GM21360 (cell line): ENCODE measurements at regions not wholly inside any gene's neighbourhood (a gene's known extent, or its start where the extent isn't known, plus 50 kb on each side); places are given as distances from the start of the nearest gene placed in this dataset.
A peak's percentile ranks its signal among the peaks of the same experiment; 100 is the strongest.

ENCODE experiments used
- ATAC-seq: cut with Tn5 transposase; IDR thresholded peaks from one replicate; pipeline ENCODE4 v1.9.1; 2021; ENCODE audit warnings: mild to moderate bottlenecking, moderate library complexity; ENCODE audit not compliant: unreplicated experiment

GRCh38 chr14:49970474-49971147 is 77.7 kb downstream of the ARF6 start:
- ATAC-seq, result peak; percentile 18

- peak; percentile 89 for ATAC-seq
Observed at GRCh38 chr14:49971156-49972130, 78.6 kb downstream of the ARF6 start.

GRCh38 chr14:49972131-49972671 is 79.3 kb downstream of the ARF6 start:
- ATAC-seq, result no peak

GRCh38 chr14:49972823-49973222 is 79.9 kb downstream of the ARF6 start:
- ATAC-seq, result no peak

GRCh38 chr14:49975276-49975675 is 82.4 kb downstream of the ARF6 start:
- ATAC-seq, result no peak

- ATAC-seq, result no peak
Observed at GRCh38 chr14:49975799-49976198, 82.9 kb downstream of the ARF6 start.

GRCh38 chr14:49977126-49977841 is 84.4 kb downstream of the ARF6 start:
- peak; percentile 82 for ATAC-seq

- no peak for ATAC-seq
Observed at GRCh38 chr14:49980027-49980426, 87.1 kb downstream of the ARF6 start.

GRCh38 chr14:49982082-49982481 is 89.2 kb downstream of the ARF6 start:
- no peak for ATAC-seq

GRCh38 chr14:49982501-49982951 is 89.6 kb downstream of the ARF6 start:
- ATAC-seq, result no peak

GRCh38 chr14:49984424-49984823 is 91.5 kb downstream of the ARF6 start:
- no peak for ATAC-seq

- no peak for ATAC-seq
Observed at GRCh38 chr14:49986343-49987014, 93.6 kb downstream of the ARF6 start.

GRCh38 chr14:49988080-49988990 is 95.5 kb downstream of the ARF6 start:
- no peak for ATAC-seq

GRCh38 chr14:49989966-49990365 is 97.1 kb downstream of the ARF6 start:
- no peak for ATAC-seq

- ATAC-seq, result no peak
Observed at GRCh38 chr14:49991491-49991890, 98.6 kb downstream of the ARF6 start.

GRCh38 chr14:49992036-49992435 is 99.2 kb downstream of the ARF6 start:
- no peak for ATAC-seq

GRCh38 chr14:49992448-49992847 is 99.6 kb downstream of the ARF6 start:
- ATAC-seq, result no peak

- peak; percentile 91 for ATAC-seq
Observed at GRCh38 chr14:49992901-49993339, 100.0 kb downstream of the ARF6 start.

- no peak for ATAC-seq
Observed at GRCh38 chr14:49993565-49993964, 100.7 kb downstream of the ARF6 start.
